ENCODE measurements at regions not wholly inside any gene's neighbourhood (a gene's known extent, or its start where the extent isn't known, plus 50 kb on each side); places are given as distances from the start of the nearest gene placed in this dataset.

- H3K18ac ChIP-seq (ENCODE audit: extremely low read depth, low read length) = no peak overlapping the region; the same call in 1 of the 2 replicates
- no peaks in the 10 kb centered on the region for H3K36me3 ChIP-seq (ENCODE audit: control insufficient read depth in 2 of 4, insufficient read depth in 4 of 4, low read length in 3 of 4)
- TF ChIP-seq E2F6 (IDR thresholded peaks at IDR 0.05) = no peak
- no peak for TF ChIP-seq CEBPB (IDR thresholded peaks at IDR 0.05; ENCODE audit: low read depth, low read length)
- TF ChIP-seq, protein P1, sequence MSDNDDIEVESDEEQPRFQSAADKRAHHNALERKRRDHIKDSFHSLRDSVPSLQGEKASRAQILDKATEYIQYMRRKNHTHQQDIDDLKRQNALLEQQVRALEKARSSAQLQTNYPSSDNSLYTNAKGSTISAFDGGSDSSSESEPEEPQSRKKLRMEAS (IDR thresholded peaks at IDR 0.05) = no peak
- no peak for TF ChIP-seq CREB1 (IDR thresholded peaks at IDR 0.05)
- TF ChIP-seq ZNF274 (IDR thresholded peaks at IDR 0.05; ENCODE audit: borderline replicate concordance, extremely low read depth, low read length) = no peak
- TF ChIP-seq RXRA (IDR thresholded peaks at IDR 0.05; ENCODE audit: insufficient read depth, low read depth, low read length) = no peak
- TF ChIP-seq YY1 (IDR thresholded peaks at IDR 0.05; ENCODE audit: low read depth, low read length) = no peak
- no peaks in the 10 kb centered on the region for H4K20me1 ChIP-seq (replicated peaks in 1 of 2; ENCODE audit: control insufficient read depth in 1 of 2, insufficient read depth in 2 of 2, low read length in 2 of 2)
- no peak overlapping the region for H2BK120ac ChIP-seq (replicated peaks; ENCODE audit: low read depth, low read length)
- no peak overlapping the region for H3K14ac ChIP-seq (ENCODE audit: insufficient read length)
- H3K27me3 ChIP-seq (replicated peaks in 1 of 4; ENCODE audit: control insufficient read depth in 3 of 4, extremely low read depth in 1 of 4, insufficient read depth in 3 of 4, low read length in 3 of 4) = peaks cover 0 to 4% (median 0%) of the 10 kb centered on the region in 4 experiments; a peak in 2 of 7 replicates
- FAIRE-seq (no peak), DNase-seq (ENCODE audit: low read depth in 1 of 2, low spot score in 2 of 2) (no peak)
- H2BK15ac ChIP-seq (ENCODE audit: low read length) = no peak overlapping the region
- H3K23ac ChIP-seq (ENCODE audit: insufficient read length) = no peak overlapping the region
- no peaks in the 10 kb centered on the region for H3K9me3 ChIP-seq (ENCODE audit: insufficient read depth in 2 of 2, low read depth in 1 of 2, low read length in 1 of 2)
- H3K4me2 ChIP-seq (ENCODE audit: insufficient read depth in 1 of 2, low read depth in 2 of 2, low read length in 2 of 2) = peak overlapping the region; percentile 10 to 39; a peak in 2 of 4 replicates
- CTCF ChIA-PET (ENCODE audit: partially characterized antibody) = interaction anchor here (0.6 to 1.6 kb wide), 7 partner anchors 8 to 663 kb away, joined by 3 to 5 read pairs (median 4); no protein-coding TSS in a partner anchor
- H3K4ac ChIP-seq (replicated peaks; ENCODE audit: insufficient read length, low read depth, low read length) = no peak overlapping the region
- no peak overlapping the region for H2BK5ac ChIP-seq (ENCODE audit: low read depth, low read length)
- no peaks in the 10 kb centered on the region for H3K79me1 ChIP-seq (ENCODE audit: low read depth, low read length)
- H2AK5ac ChIP-seq (ENCODE audit: low read depth, low read length) = no peak overlapping the region
- H3K27ac ChIP-seq (ENCODE audit: low read depth, low read length) = no peak overlapping the region
- H3K23me2 ChIP-seq (ENCODE audit: low read depth, low read length) = no peaks in the 10 kb centered on the region
- H3K79me2 ChIP-seq (ENCODE audit: control insufficient read depth in 1 of 2, insufficient read depth in 2 of 2, low read length in 2 of 2) = no peaks in the 10 kb centered on the region
- no peak overlapping the region for H3K9ac ChIP-seq (replicated peaks in 1 of 4; ENCODE audit: extremely low read depth in 1 of 4, low read depth in 3 of 4, low read length in 3 of 4)
- 70% methylated on average over 22 of the region's 35 CpGs; no CpG with 5 or more reads in 1 of the 2 experiments for WGBS, 2 experiments (ENCODE audit: extremely low coverage in 1 of 2, insufficient coverage in 1 of 2, insufficient read length in 1 of 2, insufficient replicate concordance in 2 of 2, low coverage in 1 of 2, low lambda C conversion rate in 2 of 2, missing lambda C conversion rate in 1 of 2)
- no peak overlapping the region for H4K5ac ChIP-seq (ENCODE audit: insufficient read length, low read depth, low read length)
- POLR2A ChIA-PET (ENCODE audit: partially characterized antibody) = interaction anchor here (0.9 to 1.2 kb wide), 2 partner anchors 8 to 29 kb away, joined by 3 read pairs; no protein-coding TSS in a partner anchor
- no peak overlapping the region for H2BK12ac ChIP-seq (ENCODE audit: low read depth, low read length)
- H2AFZ ChIP-seq (ENCODE audit: low read length) = no peak overlapping the region
- no peak overlapping the region; the same call in 1 of the 2 replicates for H4K8ac ChIP-seq (ENCODE audit: extremely low read depth, insufficient read depth, low read length)
- peaks cover 0 to 11% (median 7%) of the 10 kb centered on the region in 4 experiments; a peak in 6 of 7 replicates for H3K4me1 ChIP-seq (replicated peaks in 1 of 4; ENCODE audit: control insufficient read depth in 3 of 4, insufficient read depth in 4 of 4, low read length in 3 of 4)
- no peak overlapping the region for H4K91ac ChIP-seq (replicated peaks; ENCODE audit: insufficient read length, low read length)
- no peak overlapping the region for H3K56ac ChIP-seq (replicated peaks; ENCODE audit: insufficient read length, low read depth, low read length)
- H3K4me3 ChIP-seq (ENCODE audit: extremely low read depth in 1 of 4, insufficient read depth in 2 of 4, low read depth in 3 of 4, low read length in 4 of 4) = peak overlapping the region in 1 of 4 experiments; percentile 36; a peak in 1 of 8 replicates
- no peak overlapping the region for H2BK20ac ChIP-seq (ENCODE audit: low read length)
Measured at GRCh38 chr17:77571155-77571981, 387.1 kb upstream of the TNRC6C start.
